DND-41 (cell line): ENCODE measurements at regions not wholly inside any gene's neighbourhood (a gene's known extent, or its start where the extent isn't known, plus 50 kb on each side); places are given as distances from the start of the nearest gene placed in this dataset.

Experiments
- EZH2 ChIP-seq: IDR thresholded peaks from 3 replicates; pipeline ENCODE4 v1.6.1; 2012; ENCODE audit warnings: borderline replicate concordance, low read depth, mild to moderate bottlenecking, moderate library complexity, low read length, inconsistent platforms; ENCODE audit not compliant: severe bottlenecking
- TF ChIP-seq, protein P1 (sequence below): IDR thresholded peaks from 2 replicates; pipeline ENCODE4 v1.5.1; 2012; ENCODE audit warnings: borderline replicate concordance, low read length, moderate library complexity, mild to moderate bottlenecking; ENCODE audit not compliant: poor library complexity, severe bottlenecking; ENCODE audit errors: extremely low read depth

GRCh38 chr15:62541846-62542245 lies 376.8 kb upstream of the C2CD4B start:
- TF ChIP-seq, protein P1, sequence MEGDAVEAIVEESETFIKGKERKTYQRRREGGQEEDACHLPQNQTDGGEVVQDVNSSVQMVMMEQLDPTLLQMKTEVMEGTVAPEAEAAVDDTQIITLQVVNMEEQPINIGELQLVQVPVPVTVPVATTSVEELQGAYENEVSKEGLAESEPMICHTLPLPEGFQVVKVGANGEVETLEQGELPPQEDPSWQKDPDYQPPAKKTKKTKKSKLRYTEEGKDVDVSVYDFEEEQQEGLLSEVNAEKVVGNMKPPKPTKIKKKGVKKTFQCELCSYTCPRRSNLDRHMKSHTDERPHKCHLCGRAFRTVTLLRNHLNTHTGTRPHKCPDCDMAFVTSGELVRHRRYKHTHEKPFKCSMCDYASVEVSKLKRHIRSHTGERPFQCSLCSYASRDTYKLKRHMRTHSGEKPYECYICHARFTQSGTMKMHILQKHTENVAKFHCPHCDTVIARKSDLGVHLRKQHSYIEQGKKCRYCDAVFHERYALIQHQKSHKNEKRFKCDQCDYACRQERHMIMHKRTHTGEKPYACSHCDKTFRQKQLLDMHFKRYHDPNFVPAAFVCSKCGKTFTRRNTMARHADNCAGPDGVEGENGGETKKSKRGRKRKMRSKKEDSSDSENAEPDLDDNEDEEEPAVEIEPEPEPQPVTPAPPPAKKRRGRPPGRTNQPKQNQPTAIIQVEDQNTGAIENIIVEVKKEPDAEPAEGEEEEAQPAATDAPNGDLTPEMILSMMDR = no peak
- no peak for TF ChIP-seq EZH2
